HG03558 (cell line): ENCODE measurements at regions not wholly inside any gene's neighbourhood (a gene's known extent, or its start where the extent isn't known, plus 50 kb on each side); places are given as distances from the start of the nearest gene placed in this dataset.

Experiments
- ATAC-seq: cut with Tn5 transposase; IDR thresholded peaks from one replicate; pipeline ENCODE4 v1.9.1; 2021; ENCODE audit warnings: moderate number of reproducible peaks; ENCODE audit not compliant: unreplicated experiment; ENCODE audit errors: extremely low read depth

- ATAC-seq, result no peak
These were observed 73.8 kb downstream of the CBLN2 start for GRCh38 chr18:72470391-72470790.

- no peak for ATAC-seq
These were observed 76.0 kb downstream of the CBLN2 start for GRCh38 chr18:72468021-72468710.

DNA sequence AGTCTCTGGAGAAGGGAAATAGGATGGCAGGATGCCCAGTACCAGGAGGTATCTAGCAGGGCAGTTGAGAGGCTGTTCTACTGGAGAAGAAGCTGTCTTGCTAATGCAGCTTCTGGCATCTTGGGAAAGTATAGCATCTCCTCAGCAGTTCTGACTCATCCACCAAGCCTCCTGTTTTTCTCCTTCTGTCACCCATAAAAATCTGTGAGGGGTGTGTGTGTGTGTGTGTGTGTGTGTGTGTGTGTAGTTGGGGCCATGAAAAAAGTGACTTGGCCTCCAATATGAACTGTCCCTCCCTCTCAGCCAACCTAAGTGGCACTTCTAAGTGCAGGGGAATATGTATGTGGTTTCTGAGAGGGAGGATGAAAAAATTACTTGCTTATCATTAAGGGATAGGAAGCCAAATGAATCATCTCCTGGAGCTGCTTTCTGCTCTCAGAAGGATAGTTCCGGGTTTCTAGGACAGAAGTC, 83.9 kb downstream of the CBLN2 start:
- no peak for ATAC-seq

GRCh38 chr18:72458271-72458670, 85.9 kb downstream of the CBLN2 start:
- no peak for ATAC-seq

DNA sequence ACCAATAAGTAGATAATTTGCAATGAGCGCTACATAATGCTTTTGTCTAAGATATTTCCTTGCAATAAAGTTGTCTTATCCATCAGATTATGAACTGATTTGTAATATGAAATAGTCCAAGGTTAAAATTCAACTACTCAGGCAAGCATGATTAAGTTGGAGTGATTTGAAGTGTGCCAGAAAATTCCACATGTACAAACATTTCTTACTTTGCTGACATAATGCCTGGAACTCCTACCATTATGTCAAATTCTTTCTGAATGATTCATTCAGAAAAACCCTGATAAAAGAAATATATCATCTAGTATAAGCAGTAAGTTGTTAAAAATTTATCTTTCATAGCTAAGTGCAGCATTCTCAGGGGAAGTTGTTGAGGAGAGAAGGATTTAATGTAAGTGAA, 87.3 kb downstream of the CBLN2 start:
- ATAC-seq, result no peak

DNA sequence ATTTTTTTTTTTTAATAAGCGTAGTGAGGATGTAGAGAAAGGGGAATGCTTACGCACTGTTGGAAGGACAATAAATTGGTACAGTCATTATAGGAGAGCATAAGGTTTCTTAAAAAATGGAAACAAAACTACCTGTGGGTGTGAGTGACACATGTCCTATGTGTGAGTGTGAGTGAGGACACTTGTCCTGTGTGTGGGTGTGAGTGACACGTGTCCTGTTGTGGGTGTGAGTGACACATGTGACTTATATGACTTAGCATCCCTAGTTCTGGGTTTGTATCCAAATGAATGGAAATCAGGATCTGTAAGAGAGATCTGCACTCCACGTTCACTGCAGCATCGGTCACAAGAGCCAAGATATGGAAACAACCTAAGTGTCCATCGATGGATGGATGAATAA, 91.8 kb downstream of the CBLN2 start:
- no peak for ATAC-seq

GRCh38 chr18:72444798-72445155, 99.4 kb downstream of the CBLN2 start:
- no peak for ATAC-seq

DNA sequence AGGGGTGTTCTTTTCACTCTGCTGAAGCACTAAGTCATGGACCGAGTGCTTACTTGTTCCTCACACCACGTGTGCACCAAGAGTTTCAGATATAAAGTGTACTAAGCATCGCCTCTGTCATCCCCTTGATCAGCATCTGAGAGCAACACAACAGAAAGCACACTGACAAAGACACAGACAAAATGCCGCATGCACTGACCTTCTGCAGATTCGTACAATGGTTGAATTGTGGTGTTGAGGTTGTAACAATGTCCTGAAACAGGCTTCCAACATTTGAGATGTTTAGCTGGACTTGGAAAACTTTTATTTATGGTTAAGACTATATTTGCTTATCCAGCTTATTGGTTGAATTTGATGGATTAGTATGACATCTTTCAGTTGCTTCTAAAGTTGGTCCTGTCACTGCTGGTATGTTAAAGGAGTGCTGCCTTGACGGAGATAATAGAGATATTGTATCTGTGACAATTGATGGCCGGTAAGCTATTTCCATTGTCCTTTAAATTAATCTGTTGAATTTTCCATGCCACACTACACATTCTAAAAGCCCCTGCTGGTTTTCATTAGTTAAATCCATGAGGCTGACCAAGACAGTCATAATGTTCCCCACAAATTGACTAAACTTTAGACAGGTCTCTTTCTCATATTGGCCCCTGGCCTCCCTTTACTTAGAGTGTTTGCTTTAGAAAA, 99.9 kb downstream of the CBLN2 start:
- no peak for ATAC-seq

DNA sequence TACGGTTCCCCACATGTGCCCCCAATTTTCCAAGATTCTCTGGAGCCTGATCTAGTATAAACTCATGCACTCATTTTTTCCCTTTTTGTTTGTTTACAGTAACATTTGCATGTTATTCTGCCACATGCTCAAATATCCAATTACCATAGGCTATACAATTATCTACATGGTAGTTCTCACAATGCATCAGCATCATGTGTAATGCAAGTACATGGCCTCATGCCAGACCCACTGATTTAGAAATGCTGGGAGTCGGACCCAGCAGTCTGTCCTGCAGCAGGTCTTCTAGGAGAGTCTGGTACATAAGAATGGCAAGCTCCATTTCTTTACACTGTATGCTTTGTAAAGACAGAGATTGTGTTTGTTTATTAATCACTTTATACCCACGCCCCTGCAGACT, 107.7 kb downstream of the CBLN2 start:
- ATAC-seq, result no peak

- ATAC-seq, result no peak
These were observed 110.4 kb downstream of the CBLN2 start for GRCh38 chr18:72433756-72434155.

DNA sequence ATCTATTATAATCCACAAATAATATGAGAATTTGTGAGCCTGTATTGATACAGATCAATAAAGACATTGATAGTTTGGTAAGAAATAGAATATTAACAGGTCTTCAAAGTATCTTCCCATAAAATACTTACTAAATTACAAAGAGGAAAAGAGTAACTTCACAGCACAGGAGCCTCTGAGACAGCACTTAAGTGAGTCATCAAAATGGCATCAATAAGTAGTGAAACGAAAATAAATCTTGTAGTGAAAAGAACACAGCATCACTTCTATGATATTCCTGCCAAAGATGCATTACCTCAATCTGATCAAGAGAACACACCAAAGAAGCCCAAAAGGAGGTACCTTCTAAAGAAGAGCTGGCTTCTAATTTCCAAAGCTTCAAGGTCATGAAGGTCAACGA, 116.4 kb downstream of the CBLN2 start:
- no peak for ATAC-seq

DNA sequence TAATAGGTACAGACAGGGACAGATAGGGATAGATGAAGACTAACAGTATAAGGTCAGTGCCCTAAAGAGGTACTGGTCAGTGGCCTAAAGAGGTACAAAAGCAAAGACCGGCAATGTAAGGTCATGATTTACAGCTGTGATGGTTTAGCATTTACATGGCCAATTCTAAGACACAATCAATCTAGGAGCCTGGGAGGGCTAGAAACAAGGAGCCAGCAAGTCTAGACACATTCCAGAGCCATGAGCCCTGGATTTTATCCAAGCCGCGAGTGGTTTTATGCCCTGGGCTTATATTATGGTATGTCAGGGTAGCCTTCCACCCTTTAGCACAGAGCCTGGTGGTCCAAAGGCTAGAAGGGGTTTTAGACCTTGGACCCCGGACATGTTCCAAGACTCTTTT, 124.2 kb downstream of the CBLN2 start:
- no peak for ATAC-seq

GRCh38 chr18:72412927-72413326, 131.2 kb downstream of the CBLN2 start:
- no peak for ATAC-seq

- ATAC-seq, result no peak
These were observed 132.9 kb downstream of the CBLN2 start for GRCh38 chr18:72411261-72411660.

GRCh38 chr18:72410399-72410798, 133.7 kb downstream of the CBLN2 start:
- no peak for ATAC-seq

- no peak for ATAC-seq
These were observed 134.2 kb downstream of the CBLN2 start for GRCh38 chr18:72409903-72410302.

GRCh38 chr18:72407048-72407447, 137.1 kb downstream of the CBLN2 start:
- ATAC-seq, result no peak

DNA sequence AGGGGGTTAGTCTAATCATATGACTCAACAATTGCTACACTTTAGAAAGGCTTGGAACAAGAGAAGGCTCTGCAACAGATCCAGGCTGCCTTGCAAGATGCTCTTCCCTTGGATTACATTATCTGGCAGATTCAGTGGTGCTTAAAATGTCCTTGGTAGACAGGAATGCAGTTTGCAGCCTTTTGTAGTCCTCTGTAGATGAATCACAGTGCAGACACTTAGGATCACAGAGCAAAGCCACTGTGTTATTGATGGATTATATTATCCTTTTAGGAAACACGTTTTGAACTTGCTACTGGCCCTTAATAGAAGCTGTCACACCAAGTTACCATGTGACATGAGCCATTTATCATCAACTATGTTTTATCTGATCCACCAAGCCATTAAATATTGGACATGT, 152.2 kb downstream of the CBLN2 start:
- ATAC-seq, result no peak

GRCh38 chr18:72391427-72391826, 152.7 kb downstream of the CBLN2 start:
- ATAC-seq, result no peak

DNA sequence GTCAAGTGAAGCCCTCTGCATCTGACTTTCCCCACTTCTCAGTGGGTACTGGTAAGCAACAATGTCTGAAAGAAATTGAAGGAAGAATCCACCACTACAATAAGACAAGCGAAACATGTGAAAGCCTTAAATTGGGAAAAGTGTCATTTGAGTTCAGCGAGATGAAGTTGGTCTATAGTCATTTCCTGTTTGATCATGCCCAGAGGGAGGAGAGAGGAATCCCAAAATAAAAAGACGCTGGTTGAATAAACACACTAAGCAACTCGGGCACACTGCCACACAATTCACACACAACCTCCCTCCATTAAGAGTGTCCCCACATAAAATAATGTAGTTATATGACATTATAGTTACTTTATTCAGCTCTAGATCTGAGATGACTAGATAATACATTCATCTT, 166.1 kb downstream of the CBLN2 start:
- no peak for ATAC-seq

DNA sequence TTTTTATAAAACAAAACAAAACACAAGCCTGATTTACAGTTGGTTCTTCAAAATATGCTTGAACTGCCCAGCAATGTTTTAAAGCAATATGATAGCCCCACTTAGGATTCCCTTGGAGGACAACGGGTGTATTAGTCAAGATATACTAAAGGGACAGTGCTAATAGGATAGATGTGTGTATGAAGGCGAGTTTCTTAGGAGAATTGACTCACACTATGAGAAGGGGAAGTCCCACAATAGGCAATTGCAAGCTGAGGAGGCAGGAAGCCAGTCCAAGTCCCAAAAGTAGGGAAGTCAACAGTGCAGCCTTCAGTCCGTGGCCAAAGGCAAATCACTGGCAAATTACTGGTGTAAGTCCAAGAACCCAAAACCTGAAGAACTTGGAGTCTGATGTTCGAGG, 167.9 kb downstream of the CBLN2 start:
- no peak for ATAC-seq

DNA sequence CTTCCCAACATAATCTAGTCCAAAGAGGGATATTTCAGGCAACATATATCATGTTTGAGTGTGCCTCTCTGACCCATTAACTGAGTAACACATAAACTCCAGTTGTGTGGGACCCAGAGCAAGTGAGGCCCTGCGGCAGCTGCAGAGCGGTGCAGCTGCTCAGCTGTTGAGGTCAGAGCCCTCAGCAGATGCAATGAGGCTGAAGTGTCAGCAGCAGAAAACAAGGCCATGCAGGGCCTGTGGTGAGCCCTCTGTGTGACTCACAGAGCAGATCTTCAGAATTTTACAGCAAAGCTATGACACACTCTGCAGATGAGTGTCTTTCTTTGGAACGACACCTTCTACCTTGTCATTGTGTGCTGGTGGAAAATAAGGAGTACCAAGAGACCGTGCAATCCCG, 168.5 kb downstream of the CBLN2 start:
- no peak for ATAC-seq
